ENCODE measurements at regions not wholly inside any gene's neighbourhood (a gene's known extent, or its start where the extent isn't known, plus 50 kb on each side); places are given as distances from the start of the nearest gene placed in this dataset.

DNA sequence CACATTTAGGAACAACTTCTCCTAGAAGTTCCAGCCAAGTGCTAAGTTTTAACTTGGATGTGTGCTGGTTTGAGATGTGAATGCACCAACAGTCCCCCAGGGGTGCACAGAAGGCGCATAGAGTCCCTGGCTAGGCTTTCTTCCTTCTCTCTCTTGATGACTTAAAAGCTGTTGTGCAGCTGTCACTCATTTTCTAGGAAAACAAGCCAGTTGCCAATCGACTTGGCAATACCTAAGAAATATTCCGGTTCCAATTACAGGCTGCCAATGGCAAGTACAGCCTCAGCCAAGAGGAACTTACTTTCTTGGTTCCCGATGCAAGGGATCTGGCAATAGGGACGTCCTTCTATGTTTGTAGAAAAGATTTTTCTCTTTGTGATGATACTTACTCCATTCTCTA is 266.6 kb upstream of the EEF2KMT start:
- H3K36me3 ChIP-seq (ENCODE audit: control insufficient read depth, insufficient read depth, low read length) = no peaks in the 10 kb centered on the region
- H3K4me3 ChIP-seq (ENCODE audit: low read depth, low read length) = no peak overlapping the region
- POLR2A ChIA-PET = no interaction called here
- CTCF ChIA-PET = no interaction called here
- no peaks in the 10 kb centered on the region for H3K27me3 ChIP-seq (ENCODE audit: control insufficient read depth, insufficient read depth, low read length)
- no peak for DNase-seq (ENCODE audit: low read depth)
- TF ChIP-seq, protein P1, sequence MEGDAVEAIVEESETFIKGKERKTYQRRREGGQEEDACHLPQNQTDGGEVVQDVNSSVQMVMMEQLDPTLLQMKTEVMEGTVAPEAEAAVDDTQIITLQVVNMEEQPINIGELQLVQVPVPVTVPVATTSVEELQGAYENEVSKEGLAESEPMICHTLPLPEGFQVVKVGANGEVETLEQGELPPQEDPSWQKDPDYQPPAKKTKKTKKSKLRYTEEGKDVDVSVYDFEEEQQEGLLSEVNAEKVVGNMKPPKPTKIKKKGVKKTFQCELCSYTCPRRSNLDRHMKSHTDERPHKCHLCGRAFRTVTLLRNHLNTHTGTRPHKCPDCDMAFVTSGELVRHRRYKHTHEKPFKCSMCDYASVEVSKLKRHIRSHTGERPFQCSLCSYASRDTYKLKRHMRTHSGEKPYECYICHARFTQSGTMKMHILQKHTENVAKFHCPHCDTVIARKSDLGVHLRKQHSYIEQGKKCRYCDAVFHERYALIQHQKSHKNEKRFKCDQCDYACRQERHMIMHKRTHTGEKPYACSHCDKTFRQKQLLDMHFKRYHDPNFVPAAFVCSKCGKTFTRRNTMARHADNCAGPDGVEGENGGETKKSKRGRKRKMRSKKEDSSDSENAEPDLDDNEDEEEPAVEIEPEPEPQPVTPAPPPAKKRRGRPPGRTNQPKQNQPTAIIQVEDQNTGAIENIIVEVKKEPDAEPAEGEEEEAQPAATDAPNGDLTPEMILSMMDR (IDR thresholded peaks at IDR 0.05; ENCODE audit: insufficient read depth, low read depth, low read length) = no peak

DNA sequence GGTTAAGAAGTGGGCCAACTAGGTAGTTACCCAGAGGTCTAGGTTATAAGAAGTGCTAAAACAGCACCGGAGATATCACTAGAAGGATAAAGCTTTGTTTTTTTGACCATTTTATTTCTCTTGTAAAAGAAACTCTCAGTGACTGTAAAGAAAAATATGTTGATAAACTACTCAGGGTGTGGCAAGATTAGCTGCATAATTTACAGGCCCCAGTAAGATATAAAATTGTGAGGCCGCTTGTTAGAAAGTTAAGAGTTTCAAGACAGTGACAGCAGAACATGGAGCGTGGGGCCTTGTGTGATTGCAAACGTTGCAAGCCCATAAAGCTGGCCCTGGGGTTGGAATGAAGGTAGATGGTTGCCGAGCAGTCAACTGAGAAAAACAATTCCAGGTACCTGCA is 263.7 kb upstream of the EEF2KMT start:
- H3K4me3 ChIP-seq (ENCODE audit: low read depth, low read length) = no peak overlapping the region
- ChIA-PET CTCF (no interaction called here), POLR2A (no interaction called here)
- no peaks in the 10 kb centered on the region for H3K27me3 ChIP-seq (ENCODE audit: control insufficient read depth, insufficient read depth, low read length)
- H3K36me3 ChIP-seq (ENCODE audit: control insufficient read depth, insufficient read depth, low read length) = no peaks in the 10 kb centered on the region
- TF ChIP-seq, protein P1 (IDR thresholded peaks at IDR 0.05; ENCODE audit: insufficient read depth, low read depth, low read length) = no peak
- DNase-seq (ENCODE audit: low read depth) = no peak

DNA sequence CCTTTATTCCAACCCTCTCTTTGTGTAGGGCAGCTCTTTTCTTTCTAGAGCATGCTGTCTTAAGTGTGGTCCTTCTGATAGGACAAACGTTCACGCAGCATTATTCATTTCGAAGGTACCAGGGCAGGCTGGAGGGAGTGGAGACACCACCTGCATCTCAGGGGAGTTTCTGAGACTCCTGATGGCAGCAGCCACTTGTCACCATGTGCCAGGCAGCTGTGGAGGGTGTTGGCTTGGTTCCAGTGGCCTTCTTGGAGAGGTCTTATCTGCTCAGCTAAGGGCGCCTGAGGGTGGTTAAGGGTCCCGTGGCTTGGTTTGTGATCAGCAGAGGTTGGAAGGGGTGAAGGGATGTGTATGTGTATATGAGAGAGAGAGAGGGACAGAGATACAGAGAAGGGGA is 257.1 kb upstream of the EEF2KMT start:
- no peak overlapping the region for H3K4me3 ChIP-seq (ENCODE audit: low read depth, low read length)
- no peaks in the 10 kb centered on the region for H3K36me3 ChIP-seq (ENCODE audit: control insufficient read depth, insufficient read depth, low read length)
- ChIA-PET CTCF (interaction anchor here (0.7 kb wide), 1 partner anchor 33 kb away, joined by 3 read pairs; no protein-coding TSS in a partner anchor), POLR2A (no interaction called here)
- TF ChIP-seq, protein P1 (IDR thresholded peaks at IDR 0.05; ENCODE audit: insufficient read depth, low read depth, low read length) = no peak
- no peaks in the 10 kb centered on the region for H3K27me3 ChIP-seq (ENCODE audit: control insufficient read depth, insufficient read depth, low read length)
- DNase-seq (ENCODE audit: low read depth) = no peak

DNA sequence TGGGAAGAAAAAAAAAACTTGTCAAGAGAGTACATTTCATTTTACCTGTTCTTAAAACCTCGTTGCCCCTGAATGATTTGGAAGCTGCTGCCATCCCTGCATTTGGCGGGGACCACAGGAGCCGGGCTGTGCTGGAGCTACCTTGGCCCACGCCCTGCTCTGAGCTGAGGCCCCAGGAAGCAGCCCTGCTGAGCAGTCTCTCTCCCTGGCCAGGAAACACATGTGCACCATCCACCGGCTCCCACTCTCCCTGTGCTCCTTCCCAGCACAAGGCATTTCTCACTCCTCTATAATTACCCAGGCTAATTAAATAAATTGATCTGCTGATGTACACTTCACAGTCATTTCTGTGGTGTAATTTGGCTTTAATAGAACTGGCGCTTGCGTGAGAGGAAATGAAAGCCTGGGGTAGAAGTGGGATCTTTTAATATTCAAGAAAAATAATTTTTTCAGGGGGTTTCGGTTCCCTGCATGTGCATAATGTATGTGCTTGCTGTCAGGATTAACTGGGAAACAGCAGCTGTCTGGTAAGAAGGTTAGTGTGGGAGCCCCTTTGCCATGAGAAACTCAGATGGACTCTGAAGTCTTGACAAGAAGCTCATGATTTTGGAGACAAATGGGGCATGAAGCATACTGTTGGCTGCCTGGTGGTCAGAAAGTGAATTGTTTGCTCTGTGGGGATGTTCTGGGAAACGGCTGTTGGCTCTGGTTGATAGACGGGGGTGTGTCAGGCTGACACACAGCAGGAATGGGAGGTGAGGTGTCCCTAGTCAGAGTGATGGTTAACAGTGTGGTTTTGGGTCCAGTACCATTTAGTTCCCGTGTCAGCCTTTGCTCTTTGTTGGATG is 252.3 kb upstream of the EEF2KMT start:
- POLR2A ChIA-PET = no interaction called here
- H3K27me3 ChIP-seq (ENCODE audit: control insufficient read depth, insufficient read depth, low read length) = no peaks in the 10 kb centered on the region
- no peak overlapping the region for H3K4me3 ChIP-seq (ENCODE audit: low read depth, low read length)
- DNase-seq (ENCODE audit: low read depth) = no peak
- TF ChIP-seq, protein P1 (IDR thresholded peaks at IDR 0.05; ENCODE audit: insufficient read depth, low read depth, low read length) = no peak
- no peaks in the 10 kb centered on the region for H3K36me3 ChIP-seq (ENCODE audit: control insufficient read depth, insufficient read depth, low read length)
- CTCF ChIA-PET = interaction anchor here (0.6 to 0.7 kb wide), 2 partner anchors 40 to 66 kb away, joined by 3 read pairs; no protein-coding TSS in a partner anchor

DNA sequence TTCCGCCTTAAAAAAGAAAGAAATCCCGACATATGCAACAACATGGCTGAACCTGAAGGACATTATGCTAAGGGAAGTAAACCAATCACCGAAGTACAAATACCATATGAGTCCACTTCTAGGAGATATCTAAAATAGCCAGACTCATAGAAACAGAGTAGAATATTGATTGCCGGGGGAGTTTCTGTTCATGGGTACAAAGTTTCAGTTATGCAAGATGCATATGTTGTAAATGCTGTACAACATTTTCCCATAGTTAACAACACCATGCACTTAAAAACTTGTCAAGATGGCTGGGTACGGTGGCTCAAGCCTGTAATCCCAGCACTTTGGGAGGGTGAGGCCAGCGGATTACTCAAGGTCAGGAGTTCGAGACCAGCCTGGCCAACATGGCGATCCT is 251.5 kb upstream of the EEF2KMT start:
- POLR2A ChIA-PET = no interaction called here
- TF ChIP-seq, protein P1 (IDR thresholded peaks at IDR 0.05; ENCODE audit: insufficient read depth, low read depth, low read length) = no peak
- Histone ChIP-seq H3K36me3 (ENCODE audit: control insufficient read depth, insufficient read depth, low read length) (no peaks in the 10 kb centered on the region), H3K4me3 (ENCODE audit: low read depth, low read length) (no peak overlapping the region), H3K27me3 (ENCODE audit: control insufficient read depth, insufficient read depth, low read length) (no peaks in the 10 kb centered on the region)
- DNase-seq (ENCODE audit: low read depth) = no peak
- CTCF ChIA-PET = interaction anchor here (0.7 kb wide), 1 partner anchor 41 kb away, joined by 3 read pairs; no protein-coding TSS in a partner anchor
